Retinal pigment epithelial cell (primary cell): ENCODE measurements at regions not wholly inside any gene's neighbourhood (a gene's known extent, or its start where the extent isn't known, plus 50 kb on each side); places are given as distances from the start of the nearest gene placed in this dataset.

Experiments used
- DNase-seq: peaks from one replicate; pipeline ENCODE4 v3.0.0-alpha.2; 2010; ENCODE audit warnings: low read depth
- H3K4me3 ChIP-seq: 2 replicates; pipeline ENCODE4 v1.5.1; 2011; ENCODE audit warnings: mild to moderate bottlenecking, low read length, control low read depth, moderate library complexity
- CTCF ChIP-seq: conservative IDR thresholded peaks from 2 replicates; pipeline ENCODE4 v1.5.1; 2011; ENCODE audit warnings: low read depth, low read length, control low read depth, inconsistent platforms

GRCh38 chr5:2227433-2227832, 344.7 kb upstream of the IRX4 start:
- H3K4me3 ChIP-seq, result no peak overlapping the region
- TF ChIP-seq CTCF, result no peak
- no peak for DNase-seq

GRCh38 chr5:2224689-2225088, 342.0 kb upstream of the IRX4 start:
- no peak for TF ChIP-seq CTCF
- H3K4me3 ChIP-seq, result no peak overlapping the region
- DNase-seq, result no peak

- DNase-seq, result no peak
- no peak for TF ChIP-seq CTCF
- no peak overlapping the region for H3K4me3 ChIP-seq
Measured at GRCh38 chr5:2223303-2223702, 340.6 kb upstream of the IRX4 start.

- H3K4me3 ChIP-seq, result no peak overlapping the region
- TF ChIP-seq CTCF, result no peak
- no peak for DNase-seq
Measured at GRCh38 chr5:2222246-2222992, 339.7 kb upstream of the IRX4 start.

GRCh38 chr5:2221450-2221849, 338.7 kb upstream of the IRX4 start:
- DNase-seq, result no peak
- no peak overlapping the region for H3K4me3 ChIP-seq
- TF ChIP-seq CTCF, result no peak

GRCh38 chr5:2220741-2221140, 338.0 kb upstream of the IRX4 start:
- no peak overlapping the region for H3K4me3 ChIP-seq
- no peak for DNase-seq

More at GRCh38 chr5:2220741-2221140, 338.0 kb upstream of the IRX4 start:
- TF ChIP-seq CTCF, result no peak
